Esophagus squamous epithelium (tissue), 4 donors: ENCODE measurements at regions not wholly inside any gene's neighbourhood (a gene's known extent, or its start where the extent isn't known, plus 50 kb on each side); places are given as distances from the start of the nearest gene placed in this dataset.
"Not testable (repeated sequence)": the region's sequence is repeated elsewhere in the genome, so short reads cannot be mapped to it uniquely, and the experiment has no call there.

Source experiments
- CTCF ChIP-seq, 6 experiments: fragments of 450-650 bp in 4 of 6; fragments of 200-600 bp in 2 of 6; sonication (generic) in 2 of 6; IDR thresholded peaks; one replicate each; pipeline ENCODE4 v1.5.1; 2016 to 2019; ENCODE audit warnings: antibody characterized with exemption in 6 of 6, mild to moderate bottlenecking in 4 of 6, moderate library complexity in 4 of 6
- POLR2A ChIP-seq, 4 donors: fragments of 450-650 bp; IDR thresholded peaks; one replicate each; pipeline ENCODE4 v1.6.1; 2017; ENCODE audit warnings: antibody characterized with exemption in 4 of 4, mild to moderate bottlenecking in 4 of 4, moderate library complexity in 3 of 4

- not testable (repeated sequence) for TF ChIP-seq CTCF, POLR2A (IDR thresholded peaks at IDR 0.05)
Measured at GRCh38 chr2:131856202-131856601, 305.6 kb downstream of the ANKRD30BL start.
